ENCODE measurements at regions not wholly inside any gene's neighbourhood (a gene's known extent, or its start where the extent isn't known, plus 50 kb on each side); places are given as distances from the start of the nearest gene placed in this dataset.
"Not testable (repeated sequence)": the region's sequence is repeated elsewhere in the genome, so short reads cannot be mapped to it uniquely, and the experiment has no call there.

- no peak for ATAC-seq
- Histone ChIP-seq H3K4me2 (no peak overlapping the region), H3K27me3 (ENCODE audit: insufficient read depth) (no peaks in the 10 kb centered on the region), H3K4me1 (ENCODE audit: insufficient read depth) (no peaks in the 10 kb centered on the region), H3K79me2 (replicated peaks; ENCODE audit: insufficient read depth) (no peaks in the 10 kb centered on the region), H3F3A (replicated peaks; ENCODE audit: low read depth) (no peaks in the 10 kb centered on the region), H3K36me3 (ENCODE audit: insufficient read depth) (no peaks in the 10 kb centered on the region), H3K9me2 (ENCODE audit: insufficient read depth) (no peaks in the 10 kb centered on the region), H3K27ac (ENCODE audit: low read depth) (no peak overlapping the region), H3K4me3 (no peak overlapping the region), H2AFZ (no peak overlapping the region), H4K20me1 (replicated peaks; ENCODE audit: insufficient read depth) (no peaks in the 10 kb centered on the region)
- Mint-ChIP-seq H3K4me3 (no peak overlapping the region), H3K36me3 (ENCODE audit: low read depth) (no peaks in the 10 kb centered on the region; the same call in 2 of the 3 replicates), H3K27ac (no peak overlapping the region), H3K9me3 (peaks cover 2% of the 10 kb centered on the region; the same call in 2 of the 3 replicates), H3K27me3 (ENCODE audit: insufficient read depth, low read depth, poor library complexity) (peaks cover 7% of the 10 kb centered on the region), H3K4me1 (no peaks in the 10 kb centered on the region; the same call in 2 of the 3 replicates)
- no peak for DNase-seq (ENCODE audit: low spot score)
- TF ChIP-seq REST (IDR thresholded peaks at IDR 0.05; ENCODE audit: unreplicated experiment) (no peak), CREB1 (CRISPR knock-in tag; IDR thresholded peaks at IDR 0.05; ENCODE audit: low read depth) (no peak)
Measured at GRCh38 chr22:48757581-48757980, 1070.1 kb downstream of the BRD1 start.

DNA sequence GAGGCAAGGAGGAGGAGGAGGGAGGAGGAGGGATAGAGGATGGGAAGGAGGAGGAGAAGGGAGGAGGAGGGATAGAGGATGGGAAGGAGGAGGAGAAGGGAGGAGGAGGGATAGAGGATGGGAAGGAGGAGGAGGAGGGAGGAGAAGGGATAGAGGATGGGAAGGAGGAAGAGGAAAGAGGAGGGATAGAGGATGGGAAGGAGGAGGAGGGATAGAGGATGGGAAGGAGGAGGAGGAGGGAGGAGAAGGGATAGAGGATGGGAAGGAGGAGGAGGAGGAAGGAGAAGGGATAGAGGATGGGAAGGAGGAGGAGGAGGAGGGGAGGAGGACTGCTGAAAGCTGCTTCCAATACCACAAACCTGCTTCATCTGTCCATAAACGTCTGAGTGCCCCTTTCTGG is 1070.5 kb downstream of the BRD1 start:
- not testable (repeated sequence) for H2AFZ ChIP-seq; H3K4me2 ChIP-seq; H3K27me3 Mint-ChIP-seq (ENCODE audit: insufficient read depth, low read depth, poor library complexity); H3K27ac ChIP-seq (ENCODE audit: low read depth); ATAC-seq; H3K27me3 ChIP-seq (ENCODE audit: insufficient read depth); H3K9me2 ChIP-seq (ENCODE audit: insufficient read depth); H3K9me3 Mint-ChIP-seq; H3K4me3 Mint-ChIP-seq; H3K79me2 ChIP-seq (replicated peaks; ENCODE audit: insufficient read depth); H3K4me3 ChIP-seq; H4K20me1 ChIP-seq (replicated peaks; ENCODE audit: insufficient read depth); DNase-seq (ENCODE audit: low spot score); H3K4me1 ChIP-seq (ENCODE audit: insufficient read depth); H3K36me3 ChIP-seq (ENCODE audit: insufficient read depth); H3K36me3 Mint-ChIP-seq (ENCODE audit: low read depth); H3K27ac Mint-ChIP-seq; H3K4me1 Mint-ChIP-seq; H3F3A ChIP-seq (replicated peaks; ENCODE audit: low read depth)

- H3K27me3 ChIP-seq (ENCODE audit: insufficient read depth) = no peaks in the 10 kb centered on the region
- Mint-ChIP-seq H3K27ac (no peak overlapping the region), H3K4me1 (no peaks in the 10 kb centered on the region; the same call in 2 of the 3 replicates), H3K27me3 (ENCODE audit: insufficient read depth, low read depth, poor library complexity) (peaks cover 7% of the 10 kb centered on the region), H3K4me3 (no peak overlapping the region; the same call in 2 of the 3 replicates), H3K9me3 (peaks cover 2% of the 10 kb centered on the region; the same call in 2 of the 3 replicates), H3K36me3 (ENCODE audit: low read depth) (no peaks in the 10 kb centered on the region; the same call in 2 of the 3 replicates)
- no peak for DNase-seq (ENCODE audit: low spot score)
- H3F3A ChIP-seq (replicated peaks; ENCODE audit: low read depth) = no peaks in the 10 kb centered on the region
- H3K4me1 ChIP-seq (ENCODE audit: insufficient read depth) = no peaks in the 10 kb centered on the region
- H3K27ac ChIP-seq (ENCODE audit: low read depth) = no peak overlapping the region
- no peaks in the 10 kb centered on the region for H3K79me2 ChIP-seq (replicated peaks; ENCODE audit: insufficient read depth)
- ATAC-seq = no peak
- no peaks in the 10 kb centered on the region for H3K36me3 ChIP-seq (ENCODE audit: insufficient read depth)
- no peak overlapping the region for H3K4me3 ChIP-seq
- no peak overlapping the region for H2AFZ ChIP-seq
- no peak overlapping the region for H3K4me2 ChIP-seq
- H3K9me2 ChIP-seq (ENCODE audit: insufficient read depth) = no peaks in the 10 kb centered on the region
- H4K20me1 ChIP-seq (replicated peaks; ENCODE audit: insufficient read depth) = no peaks in the 10 kb centered on the region
- TF ChIP-seq JUNB (IDR thresholded peaks at IDR 0.05; ENCODE audit: unreplicated experiment) (no peak), EZH2 (IDR thresholded peaks at IDR 0.05; ENCODE audit: low read depth, unreplicated experiment) (no peak), CTCF (conservative IDR thresholded peaks at IDR 0.05; ENCODE audit: low read depth in 2 of 2) (no peak)
- TF ChIP-seq, protein P1, sequence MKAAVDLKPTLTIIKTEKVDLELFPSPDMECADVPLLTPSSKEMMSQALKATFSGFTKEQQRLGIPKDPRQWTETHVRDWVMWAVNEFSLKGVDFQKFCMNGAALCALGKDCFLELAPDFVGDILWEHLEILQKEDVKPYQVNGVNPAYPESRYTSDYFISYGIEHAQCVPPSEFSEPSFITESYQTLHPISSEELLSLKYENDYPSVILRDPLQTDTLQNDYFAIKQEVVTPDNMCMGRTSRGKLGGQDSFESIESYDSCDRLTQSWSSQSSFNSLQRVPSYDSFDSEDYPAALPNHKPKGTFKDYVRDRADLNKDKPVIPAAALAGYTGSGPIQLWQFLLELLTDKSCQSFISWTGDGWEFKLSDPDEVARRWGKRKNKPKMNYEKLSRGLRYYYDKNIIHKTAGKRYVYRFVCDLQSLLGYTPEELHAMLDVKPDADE (IDR thresholded peaks at IDR 0.05) = no peak
Measured at GRCh38 chr22:48756146-48757111, 1071.2 kb downstream of the BRD1 start.

Measured in GM23338 (cell line).